ENCODE measurements at regions not wholly inside any gene's neighbourhood (a gene's known extent, or its start where the extent isn't known, plus 50 kb on each side); places are given as distances from the start of the nearest gene placed in this dataset.

DNA sequence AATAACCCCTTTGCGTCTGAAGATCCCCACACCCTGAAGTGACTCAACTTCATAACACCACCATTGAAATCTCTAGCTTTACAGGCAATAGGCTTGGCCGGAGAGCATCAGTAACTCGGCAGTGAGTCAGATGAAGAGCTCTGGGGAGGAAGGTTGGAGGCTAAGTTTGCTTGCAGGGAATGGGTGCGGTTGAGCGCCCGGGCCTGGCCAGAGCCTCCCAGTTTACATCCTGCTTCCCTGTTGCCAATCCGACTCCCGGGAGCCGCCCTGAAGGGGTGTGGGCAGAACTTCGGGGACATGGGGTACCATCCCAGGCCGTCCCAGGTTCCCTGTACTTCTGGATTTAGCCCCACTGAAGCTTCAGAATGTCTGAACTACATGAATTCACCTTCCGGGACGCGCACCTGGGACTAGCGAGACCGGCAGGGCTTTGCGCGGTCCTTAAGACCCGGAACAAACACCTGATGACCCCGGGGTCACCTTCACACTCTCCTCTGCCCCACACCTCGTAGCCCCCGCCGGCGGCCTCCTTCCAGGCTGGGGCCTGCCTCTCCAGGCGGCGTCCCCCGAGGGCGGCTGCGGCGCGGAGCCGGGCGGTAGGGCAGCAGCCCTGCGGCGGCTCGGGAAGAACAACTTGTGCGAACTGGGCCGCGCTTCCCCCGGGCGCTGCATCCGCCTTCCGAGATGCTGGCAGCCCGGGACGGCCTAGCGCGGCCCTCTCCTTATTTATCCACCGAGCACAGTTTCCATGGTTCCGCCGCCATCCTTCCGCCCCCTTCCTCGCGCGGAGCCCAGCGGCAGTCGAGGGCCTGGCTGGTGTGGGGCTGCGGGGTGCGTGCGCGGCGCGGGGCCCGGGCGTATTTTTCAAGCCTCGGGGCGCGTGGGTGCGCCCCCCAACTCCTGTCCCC lies 56.6 kb upstream of the RREB1 start:
- Histone ChIP-seq H3K4me3 (ENCODE audit: low read depth, low read length) (peak overlapping the region; percentile 60), H3K36me3 (replicated peaks) (no peaks in the 10 kb centered on the region), H3K27ac (peak overlapping the region; percentile 75), H3K27me3 (replicated peaks) (no peaks in the 10 kb centered on the region)
- TF ChIP-seq, protein P1, sequence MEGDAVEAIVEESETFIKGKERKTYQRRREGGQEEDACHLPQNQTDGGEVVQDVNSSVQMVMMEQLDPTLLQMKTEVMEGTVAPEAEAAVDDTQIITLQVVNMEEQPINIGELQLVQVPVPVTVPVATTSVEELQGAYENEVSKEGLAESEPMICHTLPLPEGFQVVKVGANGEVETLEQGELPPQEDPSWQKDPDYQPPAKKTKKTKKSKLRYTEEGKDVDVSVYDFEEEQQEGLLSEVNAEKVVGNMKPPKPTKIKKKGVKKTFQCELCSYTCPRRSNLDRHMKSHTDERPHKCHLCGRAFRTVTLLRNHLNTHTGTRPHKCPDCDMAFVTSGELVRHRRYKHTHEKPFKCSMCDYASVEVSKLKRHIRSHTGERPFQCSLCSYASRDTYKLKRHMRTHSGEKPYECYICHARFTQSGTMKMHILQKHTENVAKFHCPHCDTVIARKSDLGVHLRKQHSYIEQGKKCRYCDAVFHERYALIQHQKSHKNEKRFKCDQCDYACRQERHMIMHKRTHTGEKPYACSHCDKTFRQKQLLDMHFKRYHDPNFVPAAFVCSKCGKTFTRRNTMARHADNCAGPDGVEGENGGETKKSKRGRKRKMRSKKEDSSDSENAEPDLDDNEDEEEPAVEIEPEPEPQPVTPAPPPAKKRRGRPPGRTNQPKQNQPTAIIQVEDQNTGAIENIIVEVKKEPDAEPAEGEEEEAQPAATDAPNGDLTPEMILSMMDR (IDR thresholded peaks at IDR 0.05; ENCODE audit: low read depth, low read length, missing control alignments): no peak
- in situ Hi-C loops (cut with HindIII; ENCODE audit: low pct_ligation_motif_present, low sequenced_read_pairs): no loop called here
- peak; percentile 82 for DNase-seq

- TF ChIP-seq, protein P1 (IDR thresholded peaks at IDR 0.05; ENCODE audit: low read depth, low read length, missing control alignments): no peak
- H3K4me3 ChIP-seq (ENCODE audit: low read depth, low read length): peak overlapping the region; percentile 60
- no peaks in the 10 kb centered on the region for H3K36me3 ChIP-seq (replicated peaks)
- DNase-seq: peak; percentile 9
- in situ Hi-C loops (cut with HindIII; ENCODE audit: low pct_ligation_motif_present, low sequenced_read_pairs): no loop called here
- H3K27me3 ChIP-seq (replicated peaks): no peaks in the 10 kb centered on the region
- peak overlapping the region; percentile 75 for H3K27ac ChIP-seq
Observed at GRCh38 chr6:7051780-7052442, 55.9 kb upstream of the RREB1 start.

- Histone ChIP-seq H3K27ac (no peak overlapping the region), H3K36me3 (replicated peaks) (no peaks in the 10 kb centered on the region), H3K4me3 (ENCODE audit: low read depth, low read length) (peak overlapping the region; percentile 60), H3K27me3 (replicated peaks) (no peaks in the 10 kb centered on the region)
- peak; percentile 88 for DNase-seq
- in situ Hi-C loops (cut with HindIII; ENCODE audit: low pct_ligation_motif_present, low sequenced_read_pairs): no loop called here
- TF ChIP-seq, protein P1 (IDR thresholded peaks at IDR 0.05; ENCODE audit: low read depth, low read length, missing control alignments): peak; percentile 1
Observed at GRCh38 chr6:7052443-7053011, 55.2 kb upstream of the RREB1 start.

GRCh38 chr6:7053125-7053774 lies 54.5 kb upstream of the RREB1 start:
- no peak overlapping the region for H3K4me3 ChIP-seq (ENCODE audit: low read depth, low read length)
- H3K27ac ChIP-seq: no peak overlapping the region
- in situ Hi-C loops (cut with HindIII; ENCODE audit: low pct_ligation_motif_present, low sequenced_read_pairs): no loop called here

More at GRCh38 chr6:7053125-7053774, 54.5 kb upstream of the RREB1 start:
- no peaks in the 10 kb centered on the region for H3K27me3 ChIP-seq (replicated peaks)
- TF ChIP-seq, protein P1 (IDR thresholded peaks at IDR 0.05; ENCODE audit: low read depth, low read length, missing control alignments): no peak
- H3K36me3 ChIP-seq (replicated peaks): no peaks in the 10 kb centered on the region
- DNase-seq: no peak

Data from brain microvascular endothelial cell (primary cell).